ENCODE measurements at regions not wholly inside any gene's neighbourhood (a gene's known extent, or its start where the extent isn't known, plus 50 kb on each side); places are given as distances from the start of the nearest gene placed in this dataset.
"Not testable (repeated sequence)": the region's sequence is repeated elsewhere in the genome, so short reads cannot be mapped to it uniquely, and the experiment has no call there.

- in situ Hi-C loops (cut with HindIII; ENCODE audit: low sequenced_read_pairs) = no loop called here
These were observed 838.6 kb upstream of the SORCS1 start for GRCh38 chr10:108003061-108003460.

- in situ Hi-C loops (cut with HindIII; ENCODE audit: low sequenced_read_pairs) = no loop called here
These were observed 835.9 kb upstream of the SORCS1 start for GRCh38 chr10:108000365-108000764.

GRCh38 chr10:107994621-107995270 lies 830.2 kb upstream of the SORCS1 start:
- in situ Hi-C loops (cut with HindIII; ENCODE audit: low sequenced_read_pairs) = loop anchor here (5.0 kb wide), 1 partner anchor 32 kb away; no protein-coding TSS in a partner anchor

- in situ Hi-C loops (cut with HindIII; ENCODE audit: low sequenced_read_pairs) = no loop called here
These were observed 822.1 kb upstream of the SORCS1 start for GRCh38 chr10:107986571-107986970.

- in situ Hi-C loops (cut with HindIII; ENCODE audit: low sequenced_read_pairs) = no loop called here
These were observed 820.1 kb upstream of the SORCS1 start for GRCh38 chr10:107984581-107984980.

GRCh38 chr10:107984149-107984548 lies 819.6 kb upstream of the SORCS1 start:
- in situ Hi-C loops (cut with HindIII; ENCODE audit: low sequenced_read_pairs) = no loop called here

GRCh38 chr10:107978455-107978854 lies 813.9 kb upstream of the SORCS1 start:
- in situ Hi-C loops (cut with HindIII; ENCODE audit: low sequenced_read_pairs) = no loop called here

GRCh38 chr10:107971973-107972372 lies 807.5 kb upstream of the SORCS1 start:
- in situ Hi-C loops (cut with HindIII; ENCODE audit: low sequenced_read_pairs) = no loop called here

- in situ Hi-C loops (cut with HindIII; ENCODE audit: low sequenced_read_pairs) = no loop called here
These were observed 806.9 kb upstream of the SORCS1 start for GRCh38 chr10:107971411-107971810.

- in situ Hi-C loops (cut with HindIII; ENCODE audit: low sequenced_read_pairs) = no loop called here
These were observed 806.0 kb upstream of the SORCS1 start for GRCh38 chr10:107970512-107970911.

GRCh38 chr10:107969936-107970335 lies 805.4 kb upstream of the SORCS1 start:
- in situ Hi-C loops (cut with HindIII; ENCODE audit: low sequenced_read_pairs) = no loop called here

GRCh38 chr10:107966826-107967225 lies 802.3 kb upstream of the SORCS1 start:
- in situ Hi-C loops (cut with HindIII; ENCODE audit: low sequenced_read_pairs) = no loop called here

GRCh38 chr10:107952649-107953556 lies 788.4 kb upstream of the SORCS1 start:
- in situ Hi-C loops (cut with HindIII; ENCODE audit: low sequenced_read_pairs) = no loop called here

GRCh38 chr10:107950411-107951062 lies 786.0 kb upstream of the SORCS1 start:
- in situ Hi-C loops (cut with HindIII; ENCODE audit: low sequenced_read_pairs) = not testable (repeated sequence)

GRCh38 chr10:107942826-107943225 lies 778.3 kb upstream of the SORCS1 start:
- in situ Hi-C loops (cut with HindIII; ENCODE audit: low sequenced_read_pairs) = no loop called here

- in situ Hi-C loops (cut with HindIII; ENCODE audit: low sequenced_read_pairs) = no loop called here
These were observed 768.6 kb upstream of the SORCS1 start for GRCh38 chr10:107933076-107933475.

- in situ Hi-C loops (cut with HindIII; ENCODE audit: low sequenced_read_pairs) = no loop called here
These were observed 767.3 kb upstream of the SORCS1 start for GRCh38 chr10:107931808-107932207.

GRCh38 chr10:107930037-107930436 lies 765.5 kb upstream of the SORCS1 start:
- in situ Hi-C loops (cut with HindIII; ENCODE audit: low sequenced_read_pairs) = no loop called here

GRCh38 chr10:107924458-107924857 lies 760.0 kb upstream of the SORCS1 start:
- in situ Hi-C loops (cut with HindIII; ENCODE audit: low sequenced_read_pairs) = no loop called here

GRCh38 chr10:107919626-107920235 lies 755.2 kb upstream of the SORCS1 start:
- in situ Hi-C loops (cut with HindIII; ENCODE audit: low sequenced_read_pairs) = no loop called here

- in situ Hi-C loops (cut with HindIII; ENCODE audit: low sequenced_read_pairs) = no loop called here
These were observed 753.7 kb upstream of the SORCS1 start for GRCh38 chr10:107918171-107918570.

All from DLD1 (cell line).